GM19043 (cell line): ENCODE measurements at regions not wholly inside any gene's neighbourhood (a gene's known extent, or its start where the extent isn't known, plus 50 kb on each side); places are given as distances from the start of the nearest gene placed in this dataset.

Source experiments
- ATAC-seq: cut with Tn5 transposase; IDR thresholded peaks from one replicate; pipeline ENCODE4 v1.9.1; 2021; ENCODE audit warnings: low read depth; ENCODE audit not compliant: unreplicated experiment

GRCh38 chr5:61817472-61818326 lies 485.6 kb downstream of the ZSWIM6 start:
- no peak for ATAC-seq

GRCh38 chr5:61820836-61821235 lies 485.2 kb upstream of the KIF2A start:
- ATAC-seq: no peak

GRCh38 chr5:61821561-61821960 lies 484.4 kb upstream of the KIF2A start:
- ATAC-seq: no peak

- ATAC-seq: no peak
Measured at GRCh38 chr5:61822584-61822983, 483.4 kb upstream of the KIF2A start.

- ATAC-seq: no peak
Measured at GRCh38 chr5:61823065-61823464, 482.9 kb upstream of the KIF2A start.

GRCh38 chr5:61823781-61824180 lies 482.2 kb upstream of the KIF2A start:
- ATAC-seq: no peak

- ATAC-seq: no peak
Measured at GRCh38 chr5:61824396-61824795, 481.6 kb upstream of the KIF2A start.

- ATAC-seq: no peak
Measured at GRCh38 chr5:61827445-61827975, 478.5 kb upstream of the KIF2A start.

- ATAC-seq: no peak
Measured at GRCh38 chr5:61828856-61829255, 477.1 kb upstream of the KIF2A start.

GRCh38 chr5:61831736-61832135 lies 474.3 kb upstream of the KIF2A start:
- no peak for ATAC-seq

- no peak for ATAC-seq
Measured at GRCh38 chr5:61837788-61838187, 468.2 kb upstream of the KIF2A start.

- ATAC-seq: no peak
Measured at GRCh38 chr5:61840361-61840760, 465.6 kb upstream of the KIF2A start.

- ATAC-seq: no peak
Measured at GRCh38 chr5:61842840-61843239, 463.2 kb upstream of the KIF2A start.

GRCh38 chr5:61850696-61851095 lies 455.3 kb upstream of the KIF2A start:
- no peak for ATAC-seq

- no peak for ATAC-seq
Measured at GRCh38 chr5:61854531-61854930, 451.5 kb upstream of the KIF2A start.

- no peak for ATAC-seq
Measured at GRCh38 chr5:61860978-61861377, 445.0 kb upstream of the KIF2A start.

GRCh38 chr5:61866930-61867329 lies 439.1 kb upstream of the KIF2A start:
- peak; percentile 58 for ATAC-seq

- ATAC-seq: no peak
Measured at GRCh38 chr5:61869333-61869732, 436.7 kb upstream of the KIF2A start.

- no peak for ATAC-seq
Measured at GRCh38 chr5:61878471-61878870, 427.5 kb upstream of the KIF2A start.

GRCh38 chr5:61881821-61882487 lies 424.1 kb upstream of the KIF2A start:
- no peak for ATAC-seq

GRCh38 chr5:61882901-61883500 lies 423.0 kb upstream of the KIF2A start:
- no peak for ATAC-seq
